ENCODE measurements at regions not wholly inside any gene's neighbourhood (a gene's known extent, or its start where the extent isn't known, plus 50 kb on each side); places are given as distances from the start of the nearest gene placed in this dataset.

- Histone ChIP-seq H3K23ac (ENCODE audit: insufficient read length, low read depth, low read length) (no peak overlapping the region), H3K23me2 (ENCODE audit: insufficient read length, low read depth, low read length, poor library complexity, severe bottlenecking) (no peaks in the 10 kb centered on the region), H4K91ac (ENCODE audit: insufficient read length, low read depth, low read length) (no peak overlapping the region), H2BK20ac (ENCODE audit: low read depth, low read length, poor library complexity, severe bottlenecking) (no peak overlapping the region), H3K14ac (ENCODE audit: insufficient read depth, low read length) (no peak overlapping the region), H2BK120ac (ENCODE audit: low read depth, low read length, poor library complexity, severe bottlenecking) (no peak overlapping the region), H3K4me2 (ENCODE audit: insufficient read depth, insufficient read length, low read length) (no peak overlapping the region), H3K4ac (ENCODE audit: low read depth, low read length) (no peak overlapping the region), H3K56ac (ENCODE audit: insufficient read length, low read depth, low read length) (no peak overlapping the region), H4K5ac (ENCODE audit: insufficient read length, low read depth, low read length) (no peak overlapping the region), H3K9ac (ENCODE audit: extremely low read depth, insufficient read length, low read length) (no peak overlapping the region), H3K18ac (ENCODE audit: insufficient read length, low read depth, low read length) (no peak overlapping the region), H2AK5ac (ENCODE audit: insufficient read length, low read length) (no peak overlapping the region), H3K27ac (ENCODE audit: insufficient read length, low read depth, low read length) (no peak overlapping the region), H4K8ac (replicated peaks; ENCODE audit: insufficient read length, low read depth, low read length) (no peak overlapping the region), H3K4me1 (ENCODE audit: insufficient read depth, low read length) (no peaks in the 10 kb centered on the region), H3K79me2 (ENCODE audit: insufficient read depth, low read length) (no peaks in the 10 kb centered on the region), H2BK15ac (ENCODE audit: low read depth, low read length) (no peak overlapping the region), H2AFZ (ENCODE audit: low read length) (no peak overlapping the region), H3T11ph (ENCODE audit: low read length) (no peak overlapping the region), H2BK5ac (ENCODE audit: insufficient read length, low read length) (no peak overlapping the region), H3K9me3 (ENCODE audit: control insufficient read depth, low read depth, low read length) (no peaks in the 10 kb centered on the region), H4K20me1 (ENCODE audit: control insufficient read depth, insufficient read depth, insufficient read length) (no peaks in the 10 kb centered on the region), H2BK12ac (ENCODE audit: insufficient read length, low read depth, low read length) (no peak overlapping the region), H3K27me3 (ENCODE audit: insufficient read depth, low read length) (no peaks in the 10 kb centered on the region), H3K79me1 (ENCODE audit: insufficient read depth, low read depth, low read length, poor library complexity, severe bottlenecking) (no peaks in the 10 kb centered on the region)
- H3K27ac Mint-ChIP-seq: no peak overlapping the region
- H3K9me3 Mint-ChIP-seq: peaks cover 5% of the 10 kb centered on the region in 2 experiments; a peak in 4 of 5 replicates
- peaks cover 0 to 6% (median 5%) of the 10 kb centered on the region in 3 experiments; a peak in 5 of 7 replicates for H3K36me3 Mint-ChIP-seq (ENCODE audit: insufficient read depth in 1 of 3, low read depth in 3 of 3)
- H3K4me3 Mint-ChIP-seq: no peak overlapping the region
- no peaks in the 10 kb centered on the region; a peak in 2 of 4 replicates for H3K4me1 Mint-ChIP-seq
- TF ChIP-seq CTCF (conservative IDR thresholded peaks at IDR 0.05): no peak
- no peaks in the 10 kb centered on the region for H3K27me3 Mint-ChIP-seq (ENCODE audit: low read depth)
- DNase-seq: no peak
These were observed 66.4 kb upstream of the STK38L start for GRCh38 chr12:27177706-27178105.
